HepG2 (cell line): ENCODE measurements at regions not wholly inside any gene's neighbourhood (a gene's known extent, or its start where the extent isn't known, plus 50 kb on each side); places are given as distances from the start of the nearest gene placed in this dataset.

ENCODE experiments used
- EP300 ChIP-seq, 3 experiments: sonication (generic) in 1 of 3; formaldehyde crosslinking in 1 of 3; IDR thresholded peaks; 2 replicates each; pipeline versions ENCODE4 v1.5.1 to v1.6.1; 2011 to 2020; ENCODE audit warnings: low read depth in 2 of 3, low read length in 2 of 3, borderline replicate concordance in 1 of 3, improper control_type of control experiment in 1 of 3, mild to moderate bottlenecking in 1 of 3, missing genetic modification reagents in 1 of 3, moderate library complexity in 1 of 3
- FOXA1 ChIP-seq, 2 experiments: fragments of 450-650 bp in 1 of 2; sonication (generic) in 1 of 2; formaldehyde crosslinking in 1 of 2; IDR thresholded peaks; 2 replicates each; pipeline versions ENCODE4 v1.4.0 to v1.6.1; 2016 to 2020; ENCODE audit warnings: missing genetic modification reagents in 1 of 2
- FOXA3 ChIP-seq: IDR thresholded peaks from 2 replicates; pipeline ENCODE4 v1.6.1; 2016; ENCODE audit warnings: missing genetic modification reagents, missing compliant biosample characterization
- GABPA ChIP-seq, 2 experiments: IDR thresholded peaks; 2 replicates each; pipeline ENCODE4 v1.6.1; 2011 to 2016; ENCODE audit warnings: low read depth in 2 of 2, low read length in 1 of 2, missing biosample characterization in 1 of 2, missing genetic modification characterization in 1 of 2
- GATAD2A ChIP-seq: IDR thresholded peaks from 2 replicates; pipeline ENCODE4 v1.6.1; 2016
- NFYC ChIP-seq: IDR thresholded peaks from 2 replicates; pipeline ENCODE4 v1.6.1; 2016; ENCODE audit warnings: missing genetic modification reagents, missing compliant biosample characterization
- PRMT3 ChIP-seq: sonication (generic); formaldehyde crosslinking; IDR thresholded peaks from 2 replicates; pipeline ENCODE4 v1.8.1; 2022; ENCODE audit warnings: low read depth, mild to moderate bottlenecking, moderate library complexity, missing genetic modification reagents, borderline replicate concordance
- RXRB ChIP-seq: IDR thresholded peaks from 2 replicates; pipeline ENCODE4 v1.6.1; 2016; ENCODE audit warnings: borderline replicate concordance, missing genetic modification reagents, missing compliant biosample characterization
- SIX1 ChIP-seq: sonication (generic); formaldehyde crosslinking; IDR thresholded peaks from 2 replicates; pipeline ENCODE4 v1.4.0; 2020; ENCODE audit warnings: missing genetic modification reagents, borderline replicate concordance
- SOX13 ChIP-seq, 3 experiments: fragments of 450-650 bp in 1 of 3; sonication (generic) in 1 of 3; formaldehyde crosslinking in 1 of 3; IDR thresholded peaks in 2 of 3; conservative IDR thresholded peaks in 1 of 3; 2 replicates each; pipeline versions ENCODE4 v1.5.0 to v1.6.1; 2016 to 2020; ENCODE audit warnings: antibody characterized with exemption in 1 of 3, mild to moderate bottlenecking in 1 of 3, missing compliant biosample characterization in 1 of 3, missing genetic modification reagents in 1 of 3, moderate library complexity in 1 of 3
- TBX2 ChIP-seq: sonication (generic); formaldehyde crosslinking; IDR thresholded peaks from 2 replicates; pipeline ENCODE4 v1.5.0; 2020; ENCODE audit warnings: missing genetic modification reagents, mild to moderate bottlenecking, borderline replicate concordance
- TCF7 ChIP-seq: sonication (generic); IDR thresholded peaks from 2 replicates; pipeline ENCODE4 v1.6.1; 2016; ENCODE audit warnings: antibody characterized with exemption, low read depth
- ZNF256 ChIP-seq: sonication (generic); formaldehyde crosslinking; conservative IDR thresholded peaks from 2 replicates; pipeline ENCODE4 v1.4.0; 2020; ENCODE audit warnings: missing genetic modification reagents
- TF ChIP-seq, protein P1 (sequence below): sonication (generic); formaldehyde crosslinking; IDR thresholded peaks from 2 replicates; pipeline ENCODE4 v1.5.0; 2020; ENCODE audit warnings: mild to moderate bottlenecking, missing genetic modification reagents, moderate library complexity
- TF ChIP-seq, protein P2 (sequence below): sonication (generic); formaldehyde crosslinking; IDR thresholded peaks from 2 replicates; pipeline ENCODE4 v1.4.0; 2020; ENCODE audit warnings: missing genetic modification reagents
- TF ChIP-seq, protein P3 (sequence below): sonication (generic); formaldehyde crosslinking; IDR thresholded peaks from 2 replicates; pipeline ENCODE4 v1.4.0; 2020; ENCODE audit warnings: missing genetic modification reagents, borderline replicate concordance
- TF ChIP-seq, protein P4 (sequence below): IDR thresholded peaks from 2 replicates; pipeline ENCODE4 v1.4.0; 2020; ENCODE audit warnings: mild to moderate bottlenecking, missing genetic modification reagents

DNA sequence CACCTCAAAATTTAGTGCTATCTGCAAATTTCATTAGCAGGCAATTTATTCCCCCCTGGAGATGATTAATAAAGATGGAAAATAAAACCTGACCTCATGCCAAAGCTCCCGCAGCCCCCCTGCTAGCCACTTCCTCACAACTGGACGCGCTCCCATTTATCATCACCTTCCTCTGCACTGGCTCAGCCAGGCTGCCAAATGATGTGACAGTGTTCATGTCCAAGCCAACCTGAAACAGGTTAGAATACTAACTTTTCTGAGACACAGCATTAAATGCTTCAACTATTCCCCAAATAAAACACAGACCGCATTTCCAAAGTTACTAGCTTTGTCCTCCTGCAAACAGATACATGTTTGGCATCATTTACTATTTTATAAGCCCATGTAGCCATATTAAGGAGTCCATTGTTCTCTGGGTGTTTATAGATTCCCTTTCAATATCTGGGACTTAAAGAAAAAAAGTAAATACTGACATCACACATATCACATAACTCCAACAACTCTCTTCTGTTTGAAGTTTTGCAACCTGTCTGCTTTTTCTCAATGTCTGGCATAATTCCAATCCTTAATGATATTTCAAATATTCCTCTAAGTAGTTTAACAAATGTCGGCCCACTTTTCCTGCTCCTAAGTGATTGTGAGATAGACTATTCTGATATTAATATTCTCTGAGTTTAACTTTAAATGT is 829.7 kb upstream of the FAT3 start (continued):
- TF ChIP-seq, protein P1, sequence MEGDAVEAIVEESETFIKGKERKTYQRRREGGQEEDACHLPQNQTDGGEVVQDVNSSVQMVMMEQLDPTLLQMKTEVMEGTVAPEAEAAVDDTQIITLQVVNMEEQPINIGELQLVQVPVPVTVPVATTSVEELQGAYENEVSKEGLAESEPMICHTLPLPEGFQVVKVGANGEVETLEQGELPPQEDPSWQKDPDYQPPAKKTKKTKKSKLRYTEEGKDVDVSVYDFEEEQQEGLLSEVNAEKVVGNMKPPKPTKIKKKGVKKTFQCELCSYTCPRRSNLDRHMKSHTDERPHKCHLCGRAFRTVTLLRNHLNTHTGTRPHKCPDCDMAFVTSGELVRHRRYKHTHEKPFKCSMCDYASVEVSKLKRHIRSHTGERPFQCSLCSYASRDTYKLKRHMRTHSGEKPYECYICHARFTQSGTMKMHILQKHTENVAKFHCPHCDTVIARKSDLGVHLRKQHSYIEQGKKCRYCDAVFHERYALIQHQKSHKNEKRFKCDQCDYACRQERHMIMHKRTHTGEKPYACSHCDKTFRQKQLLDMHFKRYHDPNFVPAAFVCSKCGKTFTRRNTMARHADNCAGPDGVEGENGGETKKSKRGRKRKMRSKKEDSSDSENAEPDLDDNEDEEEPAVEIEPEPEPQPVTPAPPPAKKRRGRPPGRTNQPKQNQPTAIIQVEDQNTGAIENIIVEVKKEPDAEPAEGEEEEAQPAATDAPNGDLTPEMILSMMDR (CRISPR knock-in tag), result no peak
- TF ChIP-seq TBX2 (CRISPR knock-in tag), result no peak
- no peak for TF ChIP-seq ZNF256
- TF ChIP-seq SIX1 (CRISPR knock-in tag), result peak; percentile 77; the same call in 1 of the 2 replicates
- TF ChIP-seq, protein P2, sequence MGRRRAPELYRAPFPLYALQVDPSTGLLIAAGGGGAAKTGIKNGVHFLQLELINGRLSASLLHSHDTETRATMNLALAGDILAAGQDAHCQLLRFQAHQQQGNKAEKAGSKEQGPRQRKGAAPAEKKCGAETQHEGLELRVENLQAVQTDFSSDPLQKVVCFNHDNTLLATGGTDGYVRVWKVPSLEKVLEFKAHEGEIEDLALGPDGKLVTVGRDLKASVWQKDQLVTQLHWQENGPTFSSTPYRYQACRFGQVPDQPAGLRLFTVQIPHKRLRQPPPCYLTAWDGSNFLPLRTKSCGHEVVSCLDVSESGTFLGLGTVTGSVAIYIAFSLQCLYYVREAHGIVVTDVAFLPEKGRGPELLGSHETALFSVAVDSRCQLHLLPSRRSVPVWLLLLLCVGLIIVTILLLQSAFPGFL (CRISPR knock-in tag), result no peak
- 0 out of 2 replicates have a peak, but pooled peaks have one; percentile 27 for TF ChIP-seq GATAD2A
- TF ChIP-seq RXRB, result 0 out of 2 replicates have a peak, but pooled peaks have one; percentile 18
- TF ChIP-seq SOX13 (IDR thresholded peaks at IDR 0.05), result no peak
- peak in 1 of 2 experiments; percentile 69; a peak in 2 of 4 replicates for TF ChIP-seq SOX13 (CRISPR knock-in tag; conservative IDR thresholded peaks at IDR 0.05 in 1 of 2, IDR thresholded peaks at IDR 0.05 in 1 of 2)
- no peak for TF ChIP-seq FOXA1 (IDR thresholded peaks at IDR 0.05)
- TF ChIP-seq FOXA1 (CRISPR knock-in tag; IDR thresholded peaks at IDR 0.05), result peak; percentile 11; the same call in 1 of the 2 replicates
- 0 out of 2 replicates have a peak, but pooled peaks have one; percentile 25 for TF ChIP-seq TCF7
- peak in 1 of 2 experiments; percentile 60; a peak in 2 of 4 replicates for TF ChIP-seq EP300 (IDR thresholded peaks at IDR 0.05; ENCODE audit: low read depth in 2 of 2, low read length in 2 of 2)
- no peak for TF ChIP-seq EP300 (CRISPR knock-in tag; IDR thresholded peaks at IDR 0.05; ENCODE audit: borderline replicate concordance)
- TF ChIP-seq, protein P3, sequence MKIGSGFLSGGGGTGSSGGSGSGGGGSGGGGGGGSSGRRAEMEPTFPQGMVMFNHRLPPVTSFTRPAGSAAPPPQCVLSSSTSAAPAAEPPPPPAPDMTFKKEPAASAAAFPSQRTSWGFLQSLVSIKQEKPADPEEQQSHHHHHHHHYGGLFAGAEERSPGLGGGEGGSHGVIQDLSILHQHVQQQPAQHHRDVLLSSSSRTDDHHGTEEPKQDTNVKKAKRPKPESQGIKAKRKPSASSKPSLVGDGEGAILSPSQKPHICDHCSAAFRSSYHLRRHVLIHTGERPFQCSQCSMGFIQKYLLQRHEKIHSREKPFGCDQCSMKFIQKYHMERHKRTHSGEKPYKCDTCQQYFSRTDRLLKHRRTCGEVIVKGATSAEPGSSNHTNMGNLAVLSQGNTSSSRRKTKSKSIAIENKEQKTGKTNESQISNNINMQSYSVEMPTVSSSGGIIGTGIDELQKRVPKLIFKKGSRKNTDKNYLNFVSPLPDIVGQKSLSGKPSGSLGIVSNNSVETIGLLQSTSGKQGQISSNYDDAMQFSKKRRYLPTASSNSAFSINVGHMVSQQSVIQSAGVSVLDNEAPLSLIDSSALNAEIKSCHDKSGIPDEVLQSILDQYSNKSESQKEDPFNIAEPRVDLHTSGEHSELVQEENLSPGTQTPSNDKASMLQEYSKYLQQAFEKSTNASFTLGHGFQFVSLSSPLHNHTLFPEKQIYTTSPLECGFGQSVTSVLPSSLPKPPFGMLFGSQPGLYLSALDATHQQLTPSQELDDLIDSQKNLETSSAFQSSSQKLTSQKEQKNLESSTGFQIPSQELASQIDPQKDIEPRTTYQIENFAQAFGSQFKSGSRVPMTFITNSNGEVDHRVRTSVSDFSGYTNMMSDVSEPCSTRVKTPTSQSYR, result no peak
- no peak for TF ChIP-seq GABPA (IDR thresholded peaks at IDR 0.05; ENCODE audit: low read depth, low read length)
- TF ChIP-seq GABPA (CRISPR knock-in tag; IDR thresholded peaks at IDR 0.05; ENCODE audit: low read depth), result no peak
- TF ChIP-seq FOXA3 (CRISPR knock-in tag), result peak; percentile 59; the same call in 1 of the 2 replicates
- TF ChIP-seq, protein P4, sequence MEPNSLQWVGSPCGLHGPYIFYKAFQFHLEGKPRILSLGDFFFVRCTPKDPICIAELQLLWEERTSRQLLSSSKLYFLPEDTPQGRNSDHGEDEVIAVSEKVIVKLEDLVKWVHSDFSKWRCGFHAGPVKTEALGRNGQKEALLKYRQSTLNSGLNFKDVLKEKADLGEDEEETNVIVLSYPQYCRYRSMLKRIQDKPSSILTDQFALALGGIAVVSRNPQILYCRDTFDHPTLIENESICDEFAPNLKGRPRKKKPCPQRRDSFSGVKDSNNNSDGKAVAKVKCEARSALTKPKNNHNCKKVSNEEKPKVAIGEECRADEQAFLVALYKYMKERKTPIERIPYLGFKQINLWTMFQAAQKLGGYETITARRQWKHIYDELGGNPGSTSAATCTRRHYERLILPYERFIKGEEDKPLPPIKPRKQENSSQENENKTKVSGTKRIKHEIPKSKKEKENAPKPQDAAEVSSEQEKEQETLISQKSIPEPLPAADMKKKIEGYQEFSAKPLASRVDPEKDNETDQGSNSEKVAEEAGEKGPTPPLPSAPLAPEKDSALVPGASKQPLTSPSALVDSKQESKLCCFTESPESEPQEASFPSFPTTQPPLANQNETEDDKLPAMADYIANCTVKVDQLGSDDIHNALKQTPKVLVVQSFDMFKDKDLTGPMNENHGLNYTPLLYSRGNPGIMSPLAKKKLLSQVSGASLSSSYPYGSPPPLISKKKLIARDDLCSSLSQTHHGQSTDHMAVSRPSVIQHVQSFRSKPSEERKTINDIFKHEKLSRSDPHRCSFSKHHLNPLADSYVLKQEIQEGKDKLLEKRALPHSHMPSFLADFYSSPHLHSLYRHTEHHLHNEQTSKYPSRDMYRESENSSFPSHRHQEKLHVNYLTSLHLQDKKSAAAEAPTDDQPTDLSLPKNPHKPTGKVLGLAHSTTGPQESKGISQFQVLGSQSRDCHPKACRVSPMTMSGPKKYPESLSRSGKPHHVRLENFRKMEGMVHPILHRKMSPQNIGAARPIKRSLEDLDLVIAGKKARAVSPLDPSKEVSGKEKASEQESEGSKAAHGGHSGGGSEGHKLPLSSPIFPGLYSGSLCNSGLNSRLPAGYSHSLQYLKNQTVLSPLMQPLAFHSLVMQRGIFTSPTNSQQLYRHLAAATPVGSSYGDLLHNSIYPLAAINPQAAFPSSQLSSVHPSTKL, result peak; percentile 75; the same call in 1 of the 2 replicates
- TF ChIP-seq PRMT3 (CRISPR knock-in tag), result no peak
- no peak for TF ChIP-seq NFYC (CRISPR knock-in tag)
